Panc1 (cell line): ENCODE measurements at regions not wholly inside any gene's neighbourhood (a gene's known extent, or its start where the extent isn't known, plus 50 kb on each side); places are given as distances from the start of the nearest gene placed in this dataset.

Experiments used
- CTCF ChIP-seq: fragments of 450-650 bp; IDR thresholded peaks from 2 replicates; pipeline ENCODE4 v1.5.1; 2017; ENCODE audit warnings: mild to moderate bottlenecking
- REST ChIP-seq, 2 experiments: IDR thresholded peaks; 2 replicates each; pipeline ENCODE4 v1.6.1; 2011 to 2012; ENCODE audit warnings: low read depth in 2 of 2, control low read depth in 1 of 2, low read length in 1 of 2, mild to moderate bottlenecking in 1 of 2, moderate library complexity in 1 of 2; ENCODE audit not compliant: insufficient read depth in 1 of 2

GRCh38 chr5:163724305-163724704 lies 218.9 kb downstream of the MAT2B start:
- TF ChIP-seq CTCF: no peak
- no peak for TF ChIP-seq REST (IDR thresholded peaks at IDR 0.05; ENCODE audit: insufficient read depth in 1 of 2, low read depth in 2 of 2, low read length in 1 of 2)
